ENCODE measurements at regions not wholly inside any gene's neighbourhood (a gene's known extent, or its start where the extent isn't known, plus 50 kb on each side); places are given as distances from the start of the nearest gene placed in this dataset.

GRCh38 chr11:92632495-92632894 is 337.0 kb upstream of the MTNR1B start:
- TF ChIP-seq, protein P1, sequence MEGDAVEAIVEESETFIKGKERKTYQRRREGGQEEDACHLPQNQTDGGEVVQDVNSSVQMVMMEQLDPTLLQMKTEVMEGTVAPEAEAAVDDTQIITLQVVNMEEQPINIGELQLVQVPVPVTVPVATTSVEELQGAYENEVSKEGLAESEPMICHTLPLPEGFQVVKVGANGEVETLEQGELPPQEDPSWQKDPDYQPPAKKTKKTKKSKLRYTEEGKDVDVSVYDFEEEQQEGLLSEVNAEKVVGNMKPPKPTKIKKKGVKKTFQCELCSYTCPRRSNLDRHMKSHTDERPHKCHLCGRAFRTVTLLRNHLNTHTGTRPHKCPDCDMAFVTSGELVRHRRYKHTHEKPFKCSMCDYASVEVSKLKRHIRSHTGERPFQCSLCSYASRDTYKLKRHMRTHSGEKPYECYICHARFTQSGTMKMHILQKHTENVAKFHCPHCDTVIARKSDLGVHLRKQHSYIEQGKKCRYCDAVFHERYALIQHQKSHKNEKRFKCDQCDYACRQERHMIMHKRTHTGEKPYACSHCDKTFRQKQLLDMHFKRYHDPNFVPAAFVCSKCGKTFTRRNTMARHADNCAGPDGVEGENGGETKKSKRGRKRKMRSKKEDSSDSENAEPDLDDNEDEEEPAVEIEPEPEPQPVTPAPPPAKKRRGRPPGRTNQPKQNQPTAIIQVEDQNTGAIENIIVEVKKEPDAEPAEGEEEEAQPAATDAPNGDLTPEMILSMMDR (conservative IDR thresholded peaks at IDR 0.05 in 1 of 2, IDR thresholded peaks at IDR 0.05 in 1 of 2; ENCODE audit: low read depth in 1 of 2, low read length in 2 of 2): no peak
- TF ChIP-seq EZH2 (IDR thresholded peaks at IDR 0.05; ENCODE audit: low read length, missing control alignments): no peak
